ENCODE measurements at regions not wholly inside any gene's neighbourhood (a gene's known extent, or its start where the extent isn't known, plus 50 kb on each side); places are given as distances from the start of the nearest gene placed in this dataset.

DNA sequence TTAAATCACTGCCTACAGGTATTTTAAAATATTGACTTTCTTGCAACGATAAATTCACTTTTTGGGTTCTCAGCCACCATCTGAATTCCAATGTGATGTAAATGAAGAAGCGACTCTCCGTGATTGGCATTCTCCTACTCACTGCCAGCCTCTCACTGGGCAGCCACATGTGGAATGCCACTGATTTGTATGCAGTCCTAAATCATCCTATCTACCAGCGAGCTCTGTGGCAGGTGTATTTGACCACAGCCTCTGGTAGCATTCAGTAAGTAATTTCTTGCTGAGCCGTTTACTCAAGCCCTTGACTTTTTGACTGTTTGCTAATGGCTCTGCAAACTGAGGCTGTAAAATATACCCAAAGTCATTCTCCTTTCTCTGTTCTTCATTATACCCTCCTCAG is 559.0 kb upstream of the SLC10A2 start:
- TF ChIP-seq CTCF (IDR thresholded peaks at IDR 0.05 in 2 of 3, conservative IDR thresholded peaks at IDR 0.05 in 1 of 3; ENCODE audit: borderline replicate concordance in 1 of 3, insufficient read depth in 1 of 3, low read depth in 2 of 3, low read length in 2 of 3): no peak
- no peak for TF ChIP-seq POLR2A (IDR thresholded peaks at IDR 0.05; ENCODE audit: borderline replicate concordance, extremely low read depth, insufficient read depth, insufficient read length)
- TF ChIP-seq, protein P1, sequence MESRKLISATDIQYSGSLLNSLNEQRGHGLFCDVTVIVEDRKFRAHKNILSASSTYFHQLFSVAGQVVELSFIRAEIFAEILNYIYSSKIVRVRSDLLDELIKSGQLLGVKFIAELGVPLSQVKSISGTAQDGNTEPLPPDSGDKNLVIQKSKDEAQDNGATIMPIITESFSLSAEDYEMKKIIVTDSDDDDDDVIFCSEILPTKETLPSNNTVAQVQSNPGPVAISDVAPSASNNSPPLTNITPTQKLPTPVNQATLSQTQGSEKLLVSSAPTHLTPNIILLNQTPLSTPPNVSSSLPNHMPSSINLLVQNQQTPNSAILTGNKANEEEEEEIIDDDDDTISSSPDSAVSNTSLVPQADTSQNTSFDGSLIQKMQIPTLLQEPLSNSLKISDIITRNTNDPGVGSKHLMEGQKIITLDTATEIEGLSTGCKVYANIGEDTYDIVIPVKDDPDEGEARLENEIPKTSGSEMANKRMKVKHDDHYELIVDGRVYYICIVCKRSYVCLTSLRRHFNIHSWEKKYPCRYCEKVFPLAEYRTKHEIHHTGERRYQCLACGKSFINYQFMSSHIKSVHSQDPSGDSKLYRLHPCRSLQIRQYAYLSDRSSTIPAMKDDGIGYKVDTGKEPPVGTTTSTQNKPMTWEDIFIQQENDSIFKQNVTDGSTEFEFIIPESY (IDR thresholded peaks at IDR 0.05; ENCODE audit: extremely low read depth, insufficient replicate concordance, low read length): no peak
- no peak for TF ChIP-seq EGR1 (IDR thresholded peaks at IDR 0.05; ENCODE audit: low read depth)
- TF ChIP-seq SP1 (IDR thresholded peaks at IDR 0.05; ENCODE audit: low read depth): no peak

Data from HCT116 (cell line).